ENCODE measurements at regions not wholly inside any gene's neighbourhood (a gene's known extent, or its start where the extent isn't known, plus 50 kb on each side); places are given as distances from the start of the nearest gene placed in this dataset.
"Not testable (repeated sequence)": the region's sequence is repeated elsewhere in the genome, so short reads cannot be mapped to it uniquely, and the experiment has no call there.

DNA sequence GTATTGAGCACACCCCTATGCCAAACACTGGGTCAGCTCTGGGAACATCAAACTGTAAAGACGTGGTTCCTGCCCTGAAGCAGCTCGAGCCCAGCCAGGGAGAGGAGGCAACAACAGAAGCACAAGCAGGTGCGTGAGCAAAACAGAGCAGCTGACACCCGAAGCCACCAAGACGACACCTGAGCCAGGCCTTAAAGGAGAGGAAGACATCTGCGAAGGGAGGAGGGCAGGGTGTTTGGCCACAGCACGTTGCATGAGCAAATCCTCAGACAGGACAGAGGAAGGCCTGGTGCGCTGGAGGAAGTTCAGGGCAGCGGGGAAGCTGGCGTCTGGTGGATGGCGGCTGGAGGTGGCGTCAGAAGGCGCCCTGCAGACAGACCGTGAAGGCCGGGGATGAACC is 172.0 kb downstream of the KLRB1 start:
- H3K9me3 ChIP-seq (ENCODE audit: low read depth, low read length, poor library complexity, severe bottlenecking); CTCF ChIA-PET; DNase-seq (ENCODE audit: low spot score); H3K27ac ChIP-seq (ENCODE audit: low read depth, low read length, poor library complexity, severe bottlenecking); BruUV-seq (replicated peaks); intact Hi-C loops (cut with micrococcal nuclease; ENCODE audit: unreplicated experiment); H3K36me3 ChIP-seq (ENCODE audit: insufficient read depth, low read length, poor library complexity, severe bottlenecking); H3K27me3 ChIP-seq (replicated peaks; ENCODE audit: insufficient read depth, low read depth, low read length, poor library complexity); H3K4me1 ChIP-seq (ENCODE audit: insufficient read depth, low read length, poor library complexity, severe bottlenecking); H3K4me3 ChIP-seq (ENCODE audit: low read depth, low read length, poor library complexity, severe bottlenecking); POLR2A ChIA-PET (ENCODE audit: low non-redundant PET): not testable (repeated sequence)

DNA sequence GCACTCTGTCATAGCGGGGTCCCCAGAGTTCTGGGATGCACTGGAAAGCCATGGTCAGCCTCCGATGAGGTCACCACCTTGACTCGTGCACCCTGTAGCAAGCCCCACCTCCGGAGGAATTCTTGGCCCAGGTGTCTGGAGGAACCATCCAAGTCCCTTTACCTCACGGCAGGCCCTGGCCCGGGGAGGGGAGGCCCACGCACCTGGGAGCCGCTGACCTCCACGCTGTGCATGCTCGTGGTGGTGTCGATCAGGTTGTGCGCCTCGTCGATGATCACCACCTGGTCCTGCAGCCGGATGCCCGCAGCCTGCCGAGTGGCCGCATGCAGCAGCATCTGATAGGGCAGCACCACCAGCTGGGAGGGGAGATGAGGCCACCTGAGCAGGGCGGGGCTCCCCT is 177.3 kb downstream of the KLRB1 start:
- DNase-seq (ENCODE audit: low spot score); H3K4me3 ChIP-seq (ENCODE audit: low read depth, low read length, poor library complexity, severe bottlenecking); H3K4me1 ChIP-seq (ENCODE audit: insufficient read depth, low read length, poor library complexity, severe bottlenecking); BruUV-seq (replicated peaks); H3K27me3 ChIP-seq (replicated peaks; ENCODE audit: insufficient read depth, low read depth, low read length, poor library complexity); intact Hi-C loops (cut with micrococcal nuclease; ENCODE audit: unreplicated experiment); POLR2A ChIA-PET (ENCODE audit: low non-redundant PET); H3K36me3 ChIP-seq (ENCODE audit: insufficient read depth, low read length, poor library complexity, severe bottlenecking); CTCF ChIA-PET; H3K27ac ChIP-seq (ENCODE audit: low read depth, low read length, poor library complexity, severe bottlenecking); H3K9me3 ChIP-seq (ENCODE audit: low read depth, low read length, poor library complexity, severe bottlenecking): not testable (repeated sequence)

DNA sequence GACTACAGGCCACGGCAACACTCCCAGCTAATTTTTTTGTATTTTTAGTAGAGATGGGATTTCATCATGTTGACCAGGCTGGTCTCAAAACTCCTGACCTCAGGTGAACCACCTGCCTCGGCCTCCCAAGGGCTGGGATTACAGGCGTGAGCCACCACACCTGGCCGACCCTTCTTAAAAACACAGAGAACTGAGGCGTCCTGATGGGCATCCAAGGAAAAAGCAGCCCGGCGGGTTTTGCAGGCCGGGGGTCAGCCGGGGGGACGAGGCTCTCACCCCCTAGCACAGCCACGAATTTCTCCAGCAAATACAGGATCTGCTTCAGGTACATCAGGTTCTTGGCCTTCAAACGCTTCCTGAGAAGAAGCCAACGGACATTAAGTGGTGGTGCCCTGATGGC is 178.9 kb downstream of the KLRB1 start:
- intact Hi-C loops (cut with micrococcal nuclease; ENCODE audit: unreplicated experiment); POLR2A ChIA-PET (ENCODE audit: low non-redundant PET); CTCF ChIA-PET; H3K9me3 ChIP-seq (ENCODE audit: low read depth, low read length, poor library complexity, severe bottlenecking); BruUV-seq (replicated peaks); DNase-seq (ENCODE audit: low spot score); H3K4me3 ChIP-seq (ENCODE audit: low read depth, low read length, poor library complexity, severe bottlenecking); H3K27ac ChIP-seq (ENCODE audit: low read depth, low read length, poor library complexity, severe bottlenecking); H3K4me1 ChIP-seq (ENCODE audit: insufficient read depth, low read length, poor library complexity, severe bottlenecking); H3K36me3 ChIP-seq (ENCODE audit: insufficient read depth, low read length, poor library complexity, severe bottlenecking); H3K27me3 ChIP-seq (replicated peaks; ENCODE audit: insufficient read depth, low read depth, low read length, poor library complexity): not testable (repeated sequence)

DNA sequence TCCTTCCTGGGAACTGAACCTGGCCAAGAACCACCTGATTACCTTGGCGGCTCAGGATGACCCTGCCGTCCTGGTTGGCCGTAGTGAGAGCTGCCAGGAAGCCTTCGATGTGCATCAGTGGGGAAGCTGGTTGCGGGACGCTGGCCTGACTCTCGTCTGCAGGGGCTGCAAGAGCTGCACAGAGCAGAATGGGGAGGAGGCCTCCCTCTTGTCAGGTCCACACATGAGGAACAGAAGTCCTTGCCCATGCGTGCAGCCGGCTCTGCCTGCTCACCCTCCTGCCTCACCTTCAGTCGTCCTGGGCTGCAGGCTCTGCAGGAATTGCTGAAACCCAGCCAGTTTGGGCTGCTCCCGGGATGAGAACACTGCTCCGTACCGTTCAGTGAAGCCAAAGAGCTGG is 182.3 kb downstream of the KLRB1 start:
- POLR2A ChIA-PET (ENCODE audit: low non-redundant PET); BruUV-seq (replicated peaks): not testable (repeated sequence)

DNA sequence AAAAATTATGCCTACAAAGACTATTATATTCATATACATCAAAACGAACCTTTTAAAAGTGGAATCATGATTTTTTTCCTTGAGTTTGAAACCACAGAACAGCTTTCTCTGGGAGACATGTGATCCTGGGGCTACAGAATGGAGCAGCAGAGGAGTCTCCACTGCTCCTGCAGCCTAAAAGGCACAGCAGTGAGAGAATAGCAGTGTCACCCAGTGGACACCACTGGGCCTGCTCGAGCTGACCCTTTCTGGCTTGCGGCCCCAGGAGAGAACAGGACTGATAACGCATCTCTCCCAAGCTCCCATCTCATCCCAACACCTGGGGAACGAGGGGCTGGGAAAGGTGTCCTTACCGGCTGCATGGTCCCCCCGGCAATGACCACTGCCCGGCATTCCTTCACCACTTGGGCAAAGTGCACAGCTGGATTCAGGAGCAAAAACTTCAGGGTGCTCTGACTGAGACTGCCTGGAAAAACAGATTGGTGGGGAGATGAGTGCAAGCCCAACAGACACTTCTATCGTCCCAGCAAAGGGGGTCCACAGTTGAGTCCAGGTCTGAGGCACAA is 183.5 kb downstream of the KLRB1 start:
- POLR2A ChIA-PET (ENCODE audit: low non-redundant PET); DNase-seq (ENCODE audit: low spot score); BruUV-seq (replicated peaks); H3K27me3 ChIP-seq (replicated peaks; ENCODE audit: insufficient read depth, low read depth, low read length, poor library complexity); intact Hi-C loops (cut with micrococcal nuclease; ENCODE audit: unreplicated experiment); CTCF ChIA-PET; H3K36me3 ChIP-seq (ENCODE audit: insufficient read depth, low read length, poor library complexity, severe bottlenecking); H3K27ac ChIP-seq (ENCODE audit: low read depth, low read length, poor library complexity, severe bottlenecking); H3K4me3 ChIP-seq (ENCODE audit: low read depth, low read length, poor library complexity, severe bottlenecking); H3K4me1 ChIP-seq (ENCODE audit: insufficient read depth, low read length, poor library complexity, severe bottlenecking); H3K9me3 ChIP-seq (ENCODE audit: low read depth, low read length, poor library complexity, severe bottlenecking): not testable (repeated sequence)

More for the DNA sequence above, 182.3 kb downstream of the KLRB1 start:
- H3K27ac ChIP-seq (ENCODE audit: low read depth, low read length, poor library complexity, severe bottlenecking); H3K4me1 ChIP-seq (ENCODE audit: insufficient read depth, low read length, poor library complexity, severe bottlenecking); H3K9me3 ChIP-seq (ENCODE audit: low read depth, low read length, poor library complexity, severe bottlenecking); DNase-seq (ENCODE audit: low spot score); intact Hi-C loops (cut with micrococcal nuclease; ENCODE audit: unreplicated experiment); H3K36me3 ChIP-seq (ENCODE audit: insufficient read depth, low read length, poor library complexity, severe bottlenecking); H3K27me3 ChIP-seq (replicated peaks; ENCODE audit: insufficient read depth, low read depth, low read length, poor library complexity); H3K4me3 ChIP-seq (ENCODE audit: low read depth, low read length, poor library complexity, severe bottlenecking); CTCF ChIA-PET: not testable (repeated sequence)

DNA sequence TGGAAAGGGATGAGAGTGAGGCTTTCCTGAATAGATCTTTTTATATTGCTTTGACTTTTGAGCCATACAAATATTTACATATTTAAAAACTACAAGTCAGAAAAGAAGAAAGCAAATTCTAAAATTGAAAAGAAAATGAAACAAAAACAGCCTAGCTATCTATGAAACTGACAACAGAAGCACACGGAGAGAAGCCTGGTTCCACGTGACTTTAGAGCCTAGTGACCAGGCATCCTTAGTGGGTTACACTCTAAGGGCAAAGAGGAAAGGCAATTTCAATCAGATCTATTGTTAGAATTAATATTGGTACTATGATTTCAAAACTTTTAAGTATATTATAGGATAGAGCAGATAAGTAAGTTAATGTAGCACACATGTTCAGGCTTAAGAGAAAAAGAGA is 185.0 kb downstream of the KLRB1 start:
- H3K27me3 ChIP-seq (replicated peaks; ENCODE audit: insufficient read depth, low read depth, low read length, poor library complexity); POLR2A ChIA-PET (ENCODE audit: low non-redundant PET); H3K9me3 ChIP-seq (ENCODE audit: low read depth, low read length, poor library complexity, severe bottlenecking); DNase-seq (ENCODE audit: low spot score); intact Hi-C loops (cut with micrococcal nuclease; ENCODE audit: unreplicated experiment); CTCF ChIA-PET; H3K36me3 ChIP-seq (ENCODE audit: insufficient read depth, low read length, poor library complexity, severe bottlenecking); BruUV-seq (replicated peaks); H3K4me1 ChIP-seq (ENCODE audit: insufficient read depth, low read length, poor library complexity, severe bottlenecking); H3K27ac ChIP-seq (ENCODE audit: low read depth, low read length, poor library complexity, severe bottlenecking); H3K4me3 ChIP-seq (ENCODE audit: low read depth, low read length, poor library complexity, severe bottlenecking): not testable (repeated sequence)

DNA sequence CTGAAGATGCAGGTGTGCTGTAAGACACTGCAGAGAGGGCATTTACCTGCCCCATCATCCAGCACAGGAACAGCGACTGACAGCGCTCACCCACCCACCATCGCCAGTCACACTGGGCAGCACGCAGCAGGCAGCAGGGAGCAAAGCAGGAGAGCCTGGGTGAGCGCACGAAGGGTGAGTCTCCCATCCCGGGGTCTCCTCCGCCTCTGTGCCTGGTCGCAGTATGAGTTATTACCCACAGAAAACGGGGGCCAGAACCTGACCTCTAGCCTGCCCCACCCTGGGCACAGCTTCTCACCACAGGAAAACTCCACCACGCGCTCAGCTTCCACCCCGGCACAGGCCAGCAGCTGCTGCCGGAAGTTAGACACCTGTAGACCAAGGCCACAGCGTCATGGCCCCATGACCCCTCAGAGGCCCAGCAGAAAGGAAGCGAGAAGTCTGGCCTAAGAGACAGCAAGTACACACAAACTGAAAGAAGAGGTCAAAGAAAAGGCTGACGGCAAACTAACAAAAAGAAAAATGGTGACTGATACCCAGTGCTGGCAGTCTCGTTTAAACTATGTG is 186.1 kb downstream of the KLRB1 start:
- H3K4me1 ChIP-seq (ENCODE audit: insufficient read depth, low read length, poor library complexity, severe bottlenecking); intact Hi-C loops (cut with micrococcal nuclease; ENCODE audit: unreplicated experiment); CTCF ChIA-PET; H3K4me3 ChIP-seq (ENCODE audit: low read depth, low read length, poor library complexity, severe bottlenecking); H3K36me3 ChIP-seq (ENCODE audit: insufficient read depth, low read length, poor library complexity, severe bottlenecking); POLR2A ChIA-PET (ENCODE audit: low non-redundant PET); DNase-seq (ENCODE audit: low spot score); H3K27ac ChIP-seq (ENCODE audit: low read depth, low read length, poor library complexity, severe bottlenecking); H3K9me3 ChIP-seq (ENCODE audit: low read depth, low read length, poor library complexity, severe bottlenecking); H3K27me3 ChIP-seq (replicated peaks; ENCODE audit: insufficient read depth, low read depth, low read length, poor library complexity); BruUV-seq (replicated peaks): not testable (repeated sequence)

DNA sequence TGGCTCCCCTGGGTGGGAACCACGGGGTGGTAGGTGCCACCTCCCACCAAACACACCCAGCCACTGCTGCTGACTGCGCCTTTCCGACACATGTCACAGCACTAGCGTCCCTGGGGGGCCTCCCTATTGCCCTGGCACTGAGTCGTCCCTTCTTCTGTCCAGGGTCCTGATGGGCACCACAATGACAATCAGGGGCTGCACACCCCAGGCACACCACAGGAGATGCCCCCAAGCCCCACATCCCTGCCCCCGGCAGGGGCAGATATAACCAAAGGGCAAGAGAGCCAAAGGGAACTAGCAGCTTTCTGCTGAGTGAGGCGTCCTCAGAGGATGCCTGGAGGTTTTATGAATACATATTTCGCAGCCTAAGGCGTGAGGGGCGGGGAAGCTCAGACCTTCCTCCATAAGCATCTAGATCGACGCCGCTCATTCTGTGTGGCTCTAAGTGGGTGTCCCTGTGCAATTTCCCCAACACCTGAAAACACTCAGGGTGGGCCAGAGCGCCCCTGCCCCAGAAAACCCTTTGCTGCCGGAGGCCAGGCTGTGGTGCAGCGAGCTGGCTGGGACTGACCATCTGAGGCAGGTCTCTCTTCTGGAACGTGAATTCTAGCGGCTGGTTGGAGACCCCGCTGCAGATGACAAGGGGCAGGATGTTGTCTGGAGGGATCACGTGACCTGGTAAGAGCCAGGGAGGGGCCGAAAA is 186.7 kb downstream of the KLRB1 start:
- H3K9me3 ChIP-seq (ENCODE audit: low read depth, low read length, poor library complexity, severe bottlenecking); H3K27ac ChIP-seq (ENCODE audit: low read depth, low read length, poor library complexity, severe bottlenecking); POLR2A ChIA-PET (ENCODE audit: low non-redundant PET); DNase-seq (ENCODE audit: low spot score); intact Hi-C loops (cut with micrococcal nuclease; ENCODE audit: unreplicated experiment); CTCF ChIA-PET; H3K4me1 ChIP-seq (ENCODE audit: insufficient read depth, low read length, poor library complexity, severe bottlenecking); H3K4me3 ChIP-seq (ENCODE audit: low read depth, low read length, poor library complexity, severe bottlenecking); H3K27me3 ChIP-seq (replicated peaks; ENCODE audit: insufficient read depth, low read depth, low read length, poor library complexity); BruUV-seq (replicated peaks); H3K36me3 ChIP-seq (ENCODE audit: insufficient read depth, low read length, poor library complexity, severe bottlenecking): not testable (repeated sequence)

Measured in A673 (cell line).